B cell (primary cell): ENCODE measurements at regions not wholly inside any gene's neighbourhood (a gene's known extent, or its start where the extent isn't known, plus 50 kb on each side); places are given as distances from the start of the nearest gene placed in this dataset.

ENCODE experiments used
- ATAC-seq: fragments of 200-7000 bp; cut with Tn5 transposase; one replicate; pipeline ENCODE4 v1.10.0; 2021; ENCODE audit warnings: low read depth, mild to moderate bottlenecking, moderate number of reproducible peaks, moderate library complexity
- CTCF ChIA-PET: fragments of 350-600 bp; sonication (Branson Sonifier 250); formaldehyde crosslinking; loops from one replicate; lab custom pipeline; 2021; ENCODE audit warnings: antibody characterized with exemption, inconsistent platforms; lab: Charles Lee
- POLR2A ChIA-PET: fragments of 350-600 bp; sonication (Branson Sonifier 250); formaldehyde crosslinking; loops from one replicate; lab custom pipeline; 2021; ENCODE audit warnings: antibody characterized with exemption; lab: Charles Lee
- DNase-seq: peaks from one replicate; pipeline ENCODE4 v3.0.0; 2013
- H2AFZ ChIP-seq: 2 replicates; pipeline ENCODE4 v1.6.1; 2012; ENCODE audit warnings: mild to moderate bottlenecking, low read depth, low read length; ENCODE audit not compliant: insufficient read depth, poor library complexity, severe bottlenecking
- H3K27ac ChIP-seq, 2 donors: 1 replicate in 1 of 2; 2 replicates in 1 of 2; pipeline ENCODE4 v1.5.1; 2012 to 2013; ENCODE audit warnings: low read length in 2 of 2, mild to moderate bottlenecking in 2 of 2, moderate library complexity in 1 of 2
- H3K27me3 ChIP-seq, 4 experiments: fragments of 200-600 bp in 1 of 4; sonication (generic) in 1 of 4; replicated peaks in 1 of 4; 1 replicate in 2 of 4; 2 replicates in 2 of 4; pipeline versions ENCODE4 v1.6.1 to v1.7.0; 2013 to 2016; ENCODE audit warnings: low read length in 3 of 4, mild to moderate bottlenecking in 2 of 4, mixed read lengths in 1 of 4, moderate library complexity in 1 of 4; ENCODE audit not compliant: insufficient read depth in 4 of 4, control insufficient read depth in 3 of 4; ENCODE audit errors: control extremely low read depth in 1 of 4
- H3K36me3 ChIP-seq, 2 experiments: replicated peaks in 1 of 2; 1 replicate in 1 of 2; 2 replicates in 1 of 2; pipeline versions ENCODE4 v1.6.1 to v1.7.1; 2013; ENCODE audit warnings: low read length in 1 of 2; ENCODE audit not compliant: insufficient read depth in 2 of 2, control insufficient read depth in 1 of 2; ENCODE audit errors: control extremely low read depth in 1 of 2, extremely low read depth in 1 of 2
- H3K4me1 ChIP-seq, 2 donors: fragments of 200-600 bp in 1 of 2; sonication (generic) in 1 of 2; 1 replicate in 1 of 2; 2 replicates in 1 of 2; pipeline versions ENCODE4 v1.5.1 to v1.6.1; 2013 to 2017; ENCODE audit warnings: low read length in 2 of 2; ENCODE audit not compliant: control insufficient read depth in 2 of 2, insufficient read depth in 2 of 2
- H3K4me2 ChIP-seq: replicated peaks from 2 replicates; pipeline ENCODE3; 2012; ENCODE audit warnings: mild to moderate bottlenecking, low read depth, low read length; ENCODE audit not compliant: poor library complexity, severe bottlenecking
- H3K4me3 ChIP-seq, 5 experiments: fragments of 200-600 bp in 1 of 5; sonication (generic) in 1 of 5; 1 replicate in 3 of 5; 2 replicates in 2 of 5; pipeline versions ENCODE4 v1.5.1 to v1.7.0; 2011 to 2016; ENCODE audit warnings: low read length in 4 of 5, mild to moderate bottlenecking in 4 of 5, low read depth in 2 of 5, control low read depth in 1 of 5, moderate library complexity in 1 of 5; ENCODE audit not compliant: insufficient read depth in 1 of 5; ENCODE audit errors: control extremely low read depth in 1 of 5, extremely low read depth in 1 of 5
- H3K79me2 ChIP-seq: fragments of 200-600 bp; sonication (generic); one replicate; pipeline ENCODE4 v1.6.0; 2016; ENCODE audit warnings: low read length; ENCODE audit not compliant: control insufficient read depth, insufficient read depth
- H3K9ac ChIP-seq: fragments of 200-600 bp; sonication (generic); 2 replicates; pipeline ENCODE4 v1.6.1; 2017; ENCODE audit warnings: mild to moderate bottlenecking, low read length, moderate library complexity
- H3K9me3 ChIP-seq, 3 donors: one replicate each; pipeline versions ENCODE4 v1.6.1 to v1.7.1; 2013; ENCODE audit warnings: low read length in 2 of 3; ENCODE audit not compliant: control insufficient read depth in 2 of 3, insufficient read depth in 1 of 3; ENCODE audit errors: control extremely low read depth in 1 of 3
- H4K20me1 ChIP-seq: 2 replicates; pipeline ENCODE4 v1.6.0; 2012; ENCODE audit warnings: mild to moderate bottlenecking, low read length; ENCODE audit not compliant: insufficient read depth, control insufficient read depth, poor library complexity, severe bottlenecking
- H3K27ac Mint-ChIP-seq: one replicate; pipeline ENCODE4 v1.8.0; 2021; ENCODE audit warnings: mixed read lengths
- H3K27me3 Mint-ChIP-seq: one replicate; pipeline ENCODE4 v1.8.0; 2021; ENCODE audit warnings: mixed read lengths
- H3K4me1 Mint-ChIP-seq: one replicate; pipeline ENCODE4 v1.8.0; 2021; ENCODE audit warnings: mixed read lengths
- H3K4me3 Mint-ChIP-seq: one replicate; pipeline ENCODE4 v1.8.0; 2021; ENCODE audit warnings: mixed read lengths
- H3K9me3 Mint-ChIP-seq: one replicate; pipeline ENCODE4 v1.8.0; 2022; ENCODE audit warnings: mixed read lengths; ENCODE audit not compliant: insufficient read depth
- CTCF ChIP-seq: fragments of 200-600 bp; IDR thresholded peaks from one replicate; pipeline ENCODE4 v1.8.0; 2022; ENCODE audit warnings: antibody characterized with exemption, mild to moderate bottlenecking
- EZH2 ChIP-seq: IDR thresholded peaks from 2 replicates; pipeline ENCODE4 v1.6.1; 2012; ENCODE audit warnings: borderline replicate concordance, low read depth, mild to moderate bottlenecking, moderate library complexity, low read length; ENCODE audit not compliant: insufficient read depth, poor library complexity, severe bottlenecking
- WGBS: methylation state at CpG from one replicate; pipeline ENCODE4 v1.1.5; 2013; ENCODE audit warnings: missing lambda C conversion rate; ENCODE audit not compliant: insufficient coverage; 5-methylcytosine and 5-hydroxymethylcytosine counted together
- intact Hi-C: fragments of 100-400 bp; cut with micrococcal nuclease; formaldehyde crosslinking; loops from one replicate; pipeline ENCODE4 v1.10.0; 2022

GRCh38 chrX:25597551-25597950 lies 540.6 kb upstream of the MAGEB18 start:
- Histone ChIP-seq H4K20me1 (no peaks in the 10 kb centered on the region), H3K9ac (no peak overlapping the region), H3K79me2 (no peaks in the 10 kb centered on the region), H3K36me3 (no peaks in the 10 kb centered on the region), H3K4me1 (no peaks in the 10 kb centered on the region), H2AFZ (no peak overlapping the region), H3K27ac (no peak overlapping the region), H3K4me2 (no peak overlapping the region), H3K9me3 (no peaks in the 10 kb centered on the region), H3K27me3 (no peaks in the 10 kb centered on the region), H3K4me3 (no peak overlapping the region)
- no peaks in the 10 kb centered on the region for H3K27me3 Mint-ChIP-seq
- H3K9me3 Mint-ChIP-seq, result no peaks in the 10 kb centered on the region
- ChIA-PET CTCF (no interaction called here), POLR2A (no interaction called here)
- intact Hi-C loops, result no loop called here
- TF ChIP-seq CTCF, result no peak
- TF ChIP-seq EZH2, result no peak
- no peaks in the 10 kb centered on the region for H3K4me1 Mint-ChIP-seq
- H3K4me3 Mint-ChIP-seq, result no peak overlapping the region
- ATAC-seq, result no peak
- no peak for DNase-seq
- no peak overlapping the region for H3K27ac Mint-ChIP-seq
- WGBS, result no CpG with 5 or more reads among the region's 2 CpGs

- no peak overlapping the region for H3K27ac Mint-ChIP-seq
- H3K4me1 ChIP-seq, result no peaks in the 10 kb centered on the region
- WGBS, result 89% methylated on average over 1 of the region's 3 CpGs
- H3K79me2 ChIP-seq, result no peaks in the 10 kb centered on the region
- H3K9me3 Mint-ChIP-seq, result no peaks in the 10 kb centered on the region
- H2AFZ ChIP-seq, result no peak overlapping the region
- no peak for TF ChIP-seq EZH2
- no peak for TF ChIP-seq CTCF
- no peak overlapping the region for H3K4me2 ChIP-seq
- H3K4me3 Mint-ChIP-seq, result no peak overlapping the region
- no peak for DNase-seq
- H3K27me3 Mint-ChIP-seq, result no peaks in the 10 kb centered on the region
- no peak overlapping the region for H3K4me3 ChIP-seq
- no peaks in the 10 kb centered on the region for H3K9me3 ChIP-seq
- H3K27ac ChIP-seq, result no peak overlapping the region
- H3K36me3 ChIP-seq, result no peaks in the 10 kb centered on the region
- no peaks in the 10 kb centered on the region for H3K4me1 Mint-ChIP-seq
- CTCF ChIA-PET, result no interaction called here
- intact Hi-C loops, result no loop called here
- POLR2A ChIA-PET, result no interaction called here
- H3K9ac ChIP-seq, result no peak overlapping the region
- no peak for ATAC-seq
- H4K20me1 ChIP-seq, result no peaks in the 10 kb centered on the region
- no peaks in the 10 kb centered on the region for H3K27me3 ChIP-seq
Measured at GRCh38 chrX:25599061-25599460, 539.1 kb upstream of the MAGEB18 start.
